ENCODE measurements at regions not wholly inside any gene's neighbourhood (a gene's known extent, or its start where the extent isn't known, plus 50 kb on each side); places are given as distances from the start of the nearest gene placed in this dataset.

DNA sequence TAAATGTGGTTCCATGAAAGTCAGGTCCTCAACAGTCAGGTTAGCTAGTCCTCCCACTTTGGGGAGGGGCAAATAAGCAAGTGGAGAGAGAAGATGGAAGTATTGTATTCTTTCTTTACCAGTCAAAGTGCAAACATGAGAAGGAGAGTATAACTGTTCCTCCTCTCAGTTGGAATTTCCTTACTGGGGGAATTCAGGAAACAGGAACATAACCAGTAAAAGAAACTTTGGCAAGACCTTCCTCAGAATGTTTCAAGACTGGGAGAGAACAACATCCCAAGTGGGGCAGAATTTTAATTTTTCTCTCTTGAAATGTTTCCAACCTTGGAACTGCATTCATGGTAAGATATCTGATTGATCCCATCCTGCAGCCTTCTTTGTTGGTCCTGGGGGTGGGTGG is 552.4 kb upstream of the TNP1 start:
- Histone ChIP-seq H3K4me2 (no peak overlapping the region), H3K79me2 (no peaks in the 10 kb centered on the region)

DNA sequence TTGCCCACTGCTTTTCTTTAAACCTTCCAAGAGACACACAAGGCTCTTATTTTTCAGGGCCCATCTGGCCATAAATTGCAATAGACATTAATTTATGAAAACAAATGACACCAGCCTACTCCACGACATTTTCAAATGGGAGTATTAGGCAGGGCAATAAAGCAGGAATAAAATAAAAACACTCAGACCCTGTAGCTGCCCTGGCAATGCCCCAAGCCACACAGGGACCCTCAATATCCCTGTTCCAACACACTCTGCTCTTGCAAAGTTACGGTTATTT is 550.8 kb upstream of the TNP1 start:
- H3K4me3 ChIP-seq = no peak overlapping the region
- H4K20me1 ChIP-seq (ENCODE audit: insufficient read depth, poor library complexity, severe bottlenecking) = no peaks in the 10 kb centered on the region
- TF ChIP-seq CTCF (IDR thresholded peaks at IDR 0.05; ENCODE audit: poor library complexity) (no peak), EZH2 (IDR thresholded peaks at IDR 0.05; ENCODE audit: borderline replicate concordance) (no peak), EZH2phosphoT487 (IDR thresholded peaks at IDR 0.05; ENCODE audit: low read depth, severe bottlenecking, unreplicated experiment) (no peak)
- H3K4me2 ChIP-seq = no peak overlapping the region
- H3K79me2 ChIP-seq = no peaks in the 10 kb centered on the region
- WGBS (ENCODE audit: low lambda C conversion rate, missing lambda C conversion rate) = 74% methylated on average over 2 of the region's 2 CpGs
- no peaks in the 10 kb centered on the region for H3K9me2 ChIP-seq (replicated peaks; ENCODE audit: insufficient read depth)
- no peaks in the 10 kb centered on the region for H3K9me3 ChIP-seq (ENCODE audit: low read depth)
- peaks cover 4% of the 10 kb centered on the region for H3K4me1 ChIP-seq (ENCODE audit: insufficient read depth)
- no peaks in the 10 kb centered on the region for H3K36me3 ChIP-seq (replicated peaks; ENCODE audit: insufficient read depth, low read depth)
- H2AFZ ChIP-seq = no peak overlapping the region
- H3K27ac ChIP-seq = no peak overlapping the region
- no peaks in the 10 kb centered on the region for H3K27me3 ChIP-seq
- DNase-seq (ENCODE audit: low spot score) = no peak

More for the DNA sequence above, 552.4 kb upstream of the TNP1 start:
- Histone ChIP-seq H3K27me3 (no peaks in the 10 kb centered on the region), H4K20me1 (ENCODE audit: insufficient read depth, poor library complexity, severe bottlenecking) (no peaks in the 10 kb centered on the region), H3K4me1 (ENCODE audit: insufficient read depth) (peaks cover 4% of the 10 kb centered on the region), H3K9me3 (ENCODE audit: low read depth) (no peaks in the 10 kb centered on the region), H3K9me2 (replicated peaks; ENCODE audit: insufficient read depth) (no peaks in the 10 kb centered on the region), H2AFZ (no peak overlapping the region), H3K27ac (no peak overlapping the region), H3K4me3 (no peak overlapping the region), H3K36me3 (replicated peaks; ENCODE audit: insufficient read depth, low read depth) (no peaks in the 10 kb centered on the region)
- no peak for DNase-seq (ENCODE audit: low spot score)
- TF ChIP-seq CTCF (IDR thresholded peaks at IDR 0.05; ENCODE audit: poor library complexity) (no peak), EZH2 (IDR thresholded peaks at IDR 0.05; ENCODE audit: borderline replicate concordance) (no peak), EZH2phosphoT487 (IDR thresholded peaks at IDR 0.05; ENCODE audit: low read depth, severe bottlenecking, unreplicated experiment) (no peak)

DNA sequence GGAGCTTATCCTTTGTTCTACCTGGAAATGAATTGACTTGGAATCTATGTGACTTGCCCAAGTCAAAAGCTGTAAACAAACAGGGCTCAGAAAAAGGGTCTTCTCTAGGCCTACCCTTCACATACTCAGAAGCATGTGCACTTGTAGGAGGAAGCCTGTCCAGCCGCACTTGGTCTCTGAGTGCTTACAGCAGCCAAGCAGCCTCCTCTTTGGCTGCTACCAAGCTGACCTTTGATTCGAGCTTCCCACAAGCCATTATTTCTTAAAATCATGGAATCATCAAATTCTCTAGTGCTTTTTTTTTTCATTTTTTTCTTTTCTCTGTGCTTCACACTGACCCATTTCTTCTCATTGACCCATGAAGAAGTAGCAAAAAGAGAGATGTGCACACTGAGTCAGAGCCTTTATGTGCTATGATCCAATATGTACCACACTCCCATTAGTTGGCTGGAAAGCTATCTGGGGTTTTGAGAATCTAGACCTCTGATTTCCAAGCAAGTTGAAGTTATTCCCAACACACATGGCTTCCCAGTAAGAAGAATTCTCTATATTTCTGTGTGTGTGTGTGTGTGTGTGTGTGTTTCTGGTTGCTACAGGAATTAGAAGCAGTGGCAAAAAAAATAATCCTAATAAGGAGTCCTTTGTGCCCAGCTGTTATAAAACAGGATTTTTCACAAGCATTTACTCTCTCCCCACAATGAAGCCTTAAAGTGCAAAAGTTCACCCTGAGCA is 550.3 kb upstream of the TNP1 start:
- no peak overlapping the region for H3K4me3 ChIP-seq
- no peaks in the 10 kb centered on the region for H3K27me3 ChIP-seq
- H3K4me1 ChIP-seq (ENCODE audit: insufficient read depth) = peaks cover 4% of the 10 kb centered on the region
- no peak for TF ChIP-seq CTCF (IDR thresholded peaks at IDR 0.05; ENCODE audit: poor library complexity)
- TF ChIP-seq EZH2 (IDR thresholded peaks at IDR 0.05; ENCODE audit: borderline replicate concordance) = no peak
- TF ChIP-seq EZH2phosphoT487 (IDR thresholded peaks at IDR 0.05; ENCODE audit: low read depth, severe bottlenecking, unreplicated experiment) = no peak
- H2AFZ ChIP-seq = no peak overlapping the region
- WGBS (ENCODE audit: low lambda C conversion rate, missing lambda C conversion rate) = 97% methylated on average over 2 of the region's 2 CpGs
- H3K4me2 ChIP-seq = no peak overlapping the region
- DNase-seq (ENCODE audit: low spot score) = no peak
- no peak overlapping the region for H3K27ac ChIP-seq
- no peaks in the 10 kb centered on the region for H3K36me3 ChIP-seq (replicated peaks; ENCODE audit: insufficient read depth, low read depth)
- no peaks in the 10 kb centered on the region for H3K9me3 ChIP-seq (ENCODE audit: low read depth)
- H3K9me2 ChIP-seq (replicated peaks; ENCODE audit: insufficient read depth) = no peaks in the 10 kb centered on the region
- H4K20me1 ChIP-seq (ENCODE audit: insufficient read depth, poor library complexity, severe bottlenecking) = no peaks in the 10 kb centered on the region
- no peaks in the 10 kb centered on the region for H3K79me2 ChIP-seq

- no peak overlapping the region for H3K27ac ChIP-seq
- no peak overlapping the region for H3K4me2 ChIP-seq
- no peaks in the 10 kb centered on the region for H3K27me3 ChIP-seq
- DNase-seq (ENCODE audit: low spot score) = no peak
- WGBS (ENCODE audit: low lambda C conversion rate, missing lambda C conversion rate) = 94% methylated on average over 3 of the region's 3 CpGs
- no peak overlapping the region for H3K4me3 ChIP-seq
- peaks cover 9% of the 10 kb centered on the region for H3K4me1 ChIP-seq (ENCODE audit: insufficient read depth)
- no peaks in the 10 kb centered on the region for H3K9me2 ChIP-seq (replicated peaks; ENCODE audit: insufficient read depth)
- no peak for TF ChIP-seq EZH2 (IDR thresholded peaks at IDR 0.05; ENCODE audit: borderline replicate concordance)
- TF ChIP-seq CTCF (IDR thresholded peaks at IDR 0.05; ENCODE audit: poor library complexity) = no peak
- no peak for TF ChIP-seq EZH2phosphoT487 (IDR thresholded peaks at IDR 0.05; ENCODE audit: low read depth, severe bottlenecking, unreplicated experiment)
- H2AFZ ChIP-seq = no peak overlapping the region
- H3K79me2 ChIP-seq = no peaks in the 10 kb centered on the region
- H3K9me3 ChIP-seq (ENCODE audit: low read depth) = no peaks in the 10 kb centered on the region
- H3K36me3 ChIP-seq (replicated peaks; ENCODE audit: insufficient read depth, low read depth) = no peaks in the 10 kb centered on the region
- no peaks in the 10 kb centered on the region for H4K20me1 ChIP-seq (ENCODE audit: insufficient read depth, poor library complexity, severe bottlenecking)
Observed at GRCh38 chr2:217407362-217407761, 547.5 kb upstream of the TNP1 start.
